ENCODE measurements at regions not wholly inside any gene's neighbourhood (a gene's known extent, or its start where the extent isn't known, plus 50 kb on each side); places are given as distances from the start of the nearest gene placed in this dataset.

GRCh38 chr6:147651249-147652063 is 143.0 kb downstream of the SAMD5 start:
- ChIA-PET CTCF (no interaction called here), POLR2A (no interaction called here)
- Mint-ChIP-seq H3K27ac (no peak overlapping the region), H3K36me3 (no peaks in the 10 kb centered on the region), H3K4me3 (no peak overlapping the region), H3K27me3 (no peaks in the 10 kb centered on the region), H3K9me3 (no peaks in the 10 kb centered on the region), H3K4me1 (ENCODE audit: low read depth) (no peaks in the 10 kb centered on the region)
- DNase-seq, result no peak
- intact Hi-C loops (cut with micrococcal nuclease), result no loop called here

- H3K27ac Mint-ChIP-seq, result no peak overlapping the region
- no peaks in the 10 kb centered on the region for H3K27me3 Mint-ChIP-seq
- H3K4me1 Mint-ChIP-seq (ENCODE audit: low read depth), result no peaks in the 10 kb centered on the region
- intact Hi-C loops (cut with micrococcal nuclease), result no loop called here
- no peaks in the 10 kb centered on the region for H3K9me3 Mint-ChIP-seq
- no peak overlapping the region for H3K4me3 Mint-ChIP-seq
- H3K36me3 Mint-ChIP-seq, result no peaks in the 10 kb centered on the region
- POLR2A ChIA-PET, result no interaction called here
- no peak for DNase-seq
- CTCF ChIA-PET, result interaction anchor here (0.6 kb wide), 1 partner anchor 226 kb away, joined by 3 read pairs; no protein-coding TSS in a partner anchor
These were observed 145.1 kb downstream of the SAMD5 start for GRCh38 chr6:147653631-147654030.

DNA sequence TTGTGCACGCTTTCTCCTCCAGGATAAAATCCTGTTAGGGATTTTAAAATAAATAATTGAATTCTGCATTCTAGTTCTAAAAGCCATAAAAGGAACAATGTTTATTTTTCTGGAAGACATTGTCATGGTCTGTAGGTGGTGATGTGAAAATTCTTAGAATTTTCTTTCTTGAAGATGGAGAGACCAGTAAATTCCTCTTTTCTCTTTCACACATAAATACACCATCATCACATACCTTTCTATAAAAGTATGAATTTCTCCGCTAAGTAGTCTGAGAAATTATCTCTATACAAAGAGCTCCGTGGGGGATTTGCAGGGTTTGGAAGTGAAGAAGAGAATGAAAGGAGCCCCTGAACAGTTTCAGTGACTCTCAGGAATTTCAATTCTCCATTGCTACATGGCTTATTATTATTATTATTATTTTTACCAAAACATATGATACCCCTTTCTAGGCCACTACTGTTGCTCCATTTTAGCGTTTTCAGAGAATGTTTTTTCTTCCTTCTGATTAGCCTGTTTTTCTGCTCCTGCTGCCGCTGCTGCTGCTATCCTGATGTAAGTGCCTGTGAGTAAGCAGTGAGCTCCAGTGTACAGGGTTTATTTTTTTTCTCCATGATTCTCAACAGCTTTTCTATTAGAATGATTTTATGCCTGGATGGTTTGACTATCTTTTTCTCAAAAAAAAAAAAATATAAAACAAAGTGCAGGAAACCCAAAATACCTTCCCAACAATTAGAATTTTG is 145.8 kb downstream of the SAMD5 start:
- H3K27me3 Mint-ChIP-seq, result no peaks in the 10 kb centered on the region
- H3K4me3 Mint-ChIP-seq, result no peak overlapping the region
- H3K9me3 Mint-ChIP-seq, result no peaks in the 10 kb centered on the region
- ChIA-PET POLR2A (no interaction called here), CTCF (interaction anchor here (0.6 kb wide), 1 partner anchor 226 kb away, joined by 3 read pairs; no protein-coding TSS in a partner anchor)
- no peaks in the 10 kb centered on the region for H3K4me1 Mint-ChIP-seq (ENCODE audit: low read depth)
- intact Hi-C loops (cut with micrococcal nuclease), result no loop called here
- H3K36me3 Mint-ChIP-seq, result no peaks in the 10 kb centered on the region
- no peak overlapping the region for H3K27ac Mint-ChIP-seq
- DNase-seq, result no peak

DNA sequence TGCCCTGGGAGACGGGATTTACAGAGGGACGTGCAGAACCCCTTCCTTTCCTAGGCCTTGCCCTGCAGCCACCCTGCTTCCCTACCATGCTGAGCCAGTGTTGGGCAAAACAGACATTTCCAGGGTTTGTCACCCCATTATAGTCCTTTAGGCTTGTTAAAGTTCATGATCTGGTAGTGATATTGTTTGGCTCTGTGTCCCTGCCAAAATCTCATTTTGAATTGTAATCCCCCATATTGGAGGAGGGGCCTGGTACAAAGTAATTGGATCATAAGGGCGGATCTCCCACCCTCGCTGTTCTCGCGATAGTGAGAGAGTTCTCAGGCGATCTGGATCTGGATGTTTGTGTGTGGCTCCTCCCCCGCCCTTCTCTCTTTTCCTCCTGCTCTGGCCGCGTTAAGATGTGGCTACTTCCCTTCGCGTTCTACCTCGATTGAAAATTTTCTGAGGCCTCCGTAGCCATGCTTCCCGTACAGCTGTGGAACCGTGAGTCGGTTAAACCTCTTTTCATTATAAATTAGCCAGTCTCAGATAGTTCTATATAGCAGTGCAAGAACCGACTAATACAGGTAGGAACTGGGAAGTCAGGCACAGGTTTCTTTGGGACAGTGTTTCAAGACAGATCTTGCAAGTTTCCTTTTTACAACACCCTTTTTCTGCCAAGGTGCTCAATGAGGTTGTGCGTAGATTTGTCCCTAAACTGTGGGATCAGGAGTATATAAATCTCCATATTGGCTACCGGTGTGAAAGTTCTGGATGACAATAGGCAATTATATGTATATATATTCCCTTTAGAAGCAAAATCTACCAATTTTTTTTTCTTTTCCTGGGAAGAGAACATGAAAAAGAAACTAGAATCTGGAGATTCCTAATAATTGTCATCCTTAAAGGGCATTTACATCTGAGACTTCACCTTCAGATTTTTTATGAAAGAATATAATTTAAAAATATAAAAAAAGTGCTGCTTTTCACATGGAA is 152.1 kb downstream of the SAMD5 start:
- intact Hi-C loops (cut with micrococcal nuclease), result no loop called here
- POLR2A ChIA-PET, result no interaction called here
- H3K27ac Mint-ChIP-seq, result no peak overlapping the region
- no peaks in the 10 kb centered on the region for H3K4me1 Mint-ChIP-seq (ENCODE audit: low read depth)
- DNase-seq, result no peak
- no peak overlapping the region for H3K4me3 Mint-ChIP-seq
- H3K9me3 Mint-ChIP-seq, result no peaks in the 10 kb centered on the region
- CTCF ChIA-PET, result no interaction called here
- H3K27me3 Mint-ChIP-seq, result no peaks in the 10 kb centered on the region
- no peaks in the 10 kb centered on the region for H3K36me3 Mint-ChIP-seq

- no peaks in the 10 kb centered on the region for H3K4me1 Mint-ChIP-seq (ENCODE audit: low read depth)
- H3K9me3 Mint-ChIP-seq, result no peaks in the 10 kb centered on the region
- POLR2A ChIA-PET, result no interaction called here
- no peak overlapping the region for H3K27ac Mint-ChIP-seq
- H3K36me3 Mint-ChIP-seq, result no peaks in the 10 kb centered on the region
- no peak for DNase-seq
- CTCF ChIA-PET, result no interaction called here
- intact Hi-C loops (cut with micrococcal nuclease), result no loop called here
- H3K4me3 Mint-ChIP-seq, result no peak overlapping the region
- no peaks in the 10 kb centered on the region for H3K27me3 Mint-ChIP-seq
These were observed 154.2 kb downstream of the SAMD5 start for GRCh38 chr6:147662646-147663045.

DNA sequence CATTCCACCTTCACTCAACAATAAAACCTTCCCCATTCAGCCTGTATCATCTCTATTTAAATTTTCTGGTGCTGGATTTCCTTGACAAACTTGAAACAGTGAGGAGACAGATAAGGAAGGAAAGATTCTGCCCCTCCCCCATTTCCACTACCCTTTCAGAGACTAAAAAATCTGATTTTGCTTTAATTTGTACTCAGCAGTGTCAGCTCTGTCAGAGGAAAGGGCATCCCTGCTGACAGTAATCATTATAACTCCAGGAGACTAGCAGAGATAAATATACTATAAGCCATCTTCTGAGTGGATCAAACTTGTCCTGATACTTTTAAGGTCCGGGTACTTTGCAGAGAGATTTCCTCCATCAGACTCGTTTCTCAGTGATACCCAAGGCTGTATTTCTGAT is 155.6 kb downstream of the SAMD5 start:
- no peak for DNase-seq
- Mint-ChIP-seq H3K4me3 (no peak overlapping the region), H3K9me3 (no peaks in the 10 kb centered on the region), H3K4me1 (ENCODE audit: low read depth) (no peaks in the 10 kb centered on the region), H3K27ac (no peak overlapping the region), H3K27me3 (no peaks in the 10 kb centered on the region), H3K36me3 (no peaks in the 10 kb centered on the region)
- intact Hi-C loops (cut with micrococcal nuclease), result no loop called here
- ChIA-PET CTCF (no interaction called here), POLR2A (no interaction called here)

DNA sequence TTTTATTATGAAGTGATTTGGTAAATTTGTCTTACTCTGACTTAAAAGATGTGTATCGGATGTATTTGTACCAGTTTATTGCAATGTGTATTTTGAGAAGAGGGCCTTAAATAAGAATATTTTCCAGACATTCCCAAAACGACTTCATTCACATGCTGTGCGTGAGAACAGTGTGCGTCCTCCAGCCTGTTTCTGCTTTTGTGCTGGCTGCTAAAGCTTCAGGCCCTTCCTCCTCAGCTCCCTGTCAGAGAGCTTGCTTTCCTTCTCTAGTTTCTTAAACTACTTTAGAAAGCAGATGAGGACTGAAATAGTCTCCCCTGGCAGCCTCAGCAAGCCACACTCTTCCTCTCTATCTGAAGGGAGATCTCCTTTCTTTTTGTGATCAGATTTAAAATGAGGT is 157.8 kb downstream of the SAMD5 start:
- Mint-ChIP-seq H3K9me3 (peaks cover 6% of the 10 kb centered on the region), H3K27ac (no peak overlapping the region), H3K27me3 (no peaks in the 10 kb centered on the region), H3K36me3 (no peaks in the 10 kb centered on the region), H3K4me1 (ENCODE audit: low read depth) (no peaks in the 10 kb centered on the region), H3K4me3 (no peak overlapping the region)
- ChIA-PET POLR2A (no interaction called here), CTCF (no interaction called here)
- intact Hi-C loops (cut with micrococcal nuclease), result no loop called here
- DNase-seq, result no peak

DNA sequence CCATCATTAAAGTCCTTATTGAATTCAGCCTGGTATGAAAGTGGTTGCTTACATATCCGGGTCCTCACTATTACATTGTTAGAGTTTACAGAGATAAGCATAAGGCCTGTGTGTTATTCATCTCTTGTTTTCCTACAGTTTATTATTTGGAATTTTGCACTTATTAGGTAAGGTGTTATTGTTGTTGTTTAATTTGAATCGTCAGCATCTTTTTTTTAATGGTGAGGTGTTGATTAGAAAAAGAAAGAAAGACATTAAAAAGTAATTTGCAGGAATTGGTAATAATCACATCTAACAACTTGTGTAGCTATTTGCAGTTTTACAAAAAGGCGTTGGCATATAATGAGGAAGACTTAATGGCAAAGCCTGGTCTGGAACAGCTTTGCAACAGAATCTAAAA is 158.6 kb downstream of the SAMD5 start:
- Mint-ChIP-seq H3K27me3 (no peaks in the 10 kb centered on the region), H3K36me3 (no peaks in the 10 kb centered on the region), H3K27ac (no peak overlapping the region), H3K4me3 (no peak overlapping the region), H3K9me3 (peaks cover 6% of the 10 kb centered on the region), H3K4me1 (ENCODE audit: low read depth) (no peaks in the 10 kb centered on the region)
- ChIA-PET CTCF (interaction anchor here (0.6 kb wide), 1 partner anchor 164 kb away, joined by 3 read pairs; no protein-coding TSS in a partner anchor), POLR2A (no interaction called here)
- intact Hi-C loops (cut with micrococcal nuclease), result no loop called here
- DNase-seq, result no peak

- H3K36me3 Mint-ChIP-seq, result no peaks in the 10 kb centered on the region
- no peak overlapping the region for H3K4me3 Mint-ChIP-seq
- H3K4me1 Mint-ChIP-seq (ENCODE audit: low read depth), result no peaks in the 10 kb centered on the region
- ChIA-PET POLR2A (no interaction called here), CTCF (no interaction called here)
- H3K27ac Mint-ChIP-seq, result no peak overlapping the region
- intact Hi-C loops (cut with micrococcal nuclease), result no loop called here
- DNase-seq, result no peak
- H3K27me3 Mint-ChIP-seq, result no peaks in the 10 kb centered on the region
- H3K9me3 Mint-ChIP-seq, result peaks cover 6% of the 10 kb centered on the region
These were observed 165.6 kb downstream of the SAMD5 start for GRCh38 chr6:147674099-147674498.

DNA sequence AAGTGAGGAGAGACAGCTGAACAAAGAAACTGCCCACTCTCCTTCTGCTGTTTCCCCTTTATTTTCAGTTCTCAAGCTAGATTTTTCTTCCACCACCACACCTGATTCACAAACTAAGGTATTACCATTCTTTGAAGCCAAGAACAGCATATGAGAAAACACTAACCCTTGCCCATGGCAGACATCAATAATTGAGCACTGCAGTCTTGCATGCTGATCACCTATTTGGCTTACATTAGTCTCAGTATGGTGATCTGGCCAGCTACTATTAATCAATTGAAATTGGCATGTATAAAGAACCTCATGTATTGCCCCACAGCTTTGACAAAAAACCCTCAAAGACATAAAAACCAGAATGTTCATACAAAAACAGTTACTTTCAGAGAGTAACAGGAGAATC is 166.3 kb downstream of the SAMD5 start:
- no peak for DNase-seq
- H3K4me1 Mint-ChIP-seq (ENCODE audit: low read depth), result no peaks in the 10 kb centered on the region
- no peak overlapping the region for H3K4me3 Mint-ChIP-seq
- no peak overlapping the region for H3K27ac Mint-ChIP-seq
- no peaks in the 10 kb centered on the region for H3K36me3 Mint-ChIP-seq
- intact Hi-C loops (cut with micrococcal nuclease), result no loop called here
- ChIA-PET CTCF (no interaction called here), POLR2A (no interaction called here)
- no peaks in the 10 kb centered on the region for H3K27me3 Mint-ChIP-seq
- peaks cover 2% of the 10 kb centered on the region for H3K9me3 Mint-ChIP-seq

DNA sequence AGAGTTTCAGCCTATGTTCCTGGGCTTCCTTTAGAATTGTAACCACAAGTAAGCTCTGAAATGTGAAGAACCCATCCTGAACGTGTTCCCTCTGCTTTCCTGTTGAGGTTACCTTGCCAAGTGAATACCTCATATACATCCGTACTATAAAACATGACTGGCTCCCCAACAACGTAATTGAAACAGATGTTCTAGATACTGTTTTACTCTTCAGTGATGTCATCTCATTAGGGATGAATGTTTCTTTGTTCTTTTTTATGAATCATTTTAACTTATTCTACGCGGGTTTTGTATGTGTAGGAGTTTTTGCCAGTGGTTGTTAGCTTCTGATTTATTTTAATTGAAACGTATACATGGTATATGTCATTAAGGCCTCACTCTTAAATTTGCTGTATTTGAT is 166.8 kb downstream of the SAMD5 start:
- POLR2A ChIA-PET, result no interaction called here
- H3K9me3 Mint-ChIP-seq, result no peaks in the 10 kb centered on the region
- H3K36me3 Mint-ChIP-seq, result no peaks in the 10 kb centered on the region
- no peaks in the 10 kb centered on the region for H3K27me3 Mint-ChIP-seq
- H3K4me1 Mint-ChIP-seq (ENCODE audit: low read depth), result no peaks in the 10 kb centered on the region
- CTCF ChIA-PET, result no interaction called here
- intact Hi-C loops (cut with micrococcal nuclease), result no loop called here
- no peak overlapping the region for H3K4me3 Mint-ChIP-seq
- DNase-seq, result no peak
- no peak overlapping the region for H3K27ac Mint-ChIP-seq

DNA sequence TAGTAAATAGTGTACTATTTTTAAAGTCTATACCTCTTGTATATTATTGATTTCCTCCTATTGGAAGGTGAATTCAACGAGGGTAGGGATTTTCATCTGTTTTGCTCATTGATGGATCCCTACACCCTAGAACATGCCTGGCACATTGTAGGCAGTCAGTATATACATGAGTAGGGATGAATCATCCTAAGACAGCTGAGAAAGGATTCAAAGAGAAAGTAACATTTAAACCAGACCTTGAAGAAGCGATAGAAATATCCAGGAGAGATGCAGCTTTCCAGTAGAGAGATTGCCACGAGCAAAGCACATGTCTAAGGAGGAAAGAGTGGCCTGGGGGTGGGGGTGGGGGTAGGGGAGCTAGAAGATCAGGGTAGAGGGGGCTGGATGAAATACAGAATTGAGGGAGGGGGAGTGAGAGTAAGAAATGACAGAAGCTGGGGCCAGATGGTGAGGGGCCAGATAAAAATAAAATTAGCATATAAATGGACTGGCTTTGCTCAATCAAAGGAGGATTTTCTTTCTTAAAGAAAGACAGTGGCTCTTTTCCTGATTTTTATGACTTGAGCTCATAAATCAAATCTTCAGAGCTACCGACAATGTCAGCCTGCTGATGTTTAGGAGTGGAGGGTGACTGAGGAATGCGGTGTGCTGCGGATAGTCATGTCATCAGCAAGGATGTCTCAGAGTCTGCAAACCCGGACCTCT is 168.2 kb downstream of the SAMD5 start:
- DNase-seq, result no peak
- ChIA-PET POLR2A (no interaction called here), CTCF (no interaction called here)
- no peaks in the 10 kb centered on the region for H3K27me3 Mint-ChIP-seq
- H3K27ac Mint-ChIP-seq, result no peak overlapping the region
- H3K36me3 Mint-ChIP-seq, result no peaks in the 10 kb centered on the region
- no peaks in the 10 kb centered on the region for H3K9me3 Mint-ChIP-seq
- H3K4me1 Mint-ChIP-seq (ENCODE audit: low read depth), result no peaks in the 10 kb centered on the region
- intact Hi-C loops (cut with micrococcal nuclease), result no loop called here
- no peak overlapping the region for H3K4me3 Mint-ChIP-seq
